ENCODE measurements at regions not wholly inside any gene's neighbourhood (a gene's known extent, or its start where the extent isn't known, plus 50 kb on each side); places are given as distances from the start of the nearest gene placed in this dataset.

DNA sequence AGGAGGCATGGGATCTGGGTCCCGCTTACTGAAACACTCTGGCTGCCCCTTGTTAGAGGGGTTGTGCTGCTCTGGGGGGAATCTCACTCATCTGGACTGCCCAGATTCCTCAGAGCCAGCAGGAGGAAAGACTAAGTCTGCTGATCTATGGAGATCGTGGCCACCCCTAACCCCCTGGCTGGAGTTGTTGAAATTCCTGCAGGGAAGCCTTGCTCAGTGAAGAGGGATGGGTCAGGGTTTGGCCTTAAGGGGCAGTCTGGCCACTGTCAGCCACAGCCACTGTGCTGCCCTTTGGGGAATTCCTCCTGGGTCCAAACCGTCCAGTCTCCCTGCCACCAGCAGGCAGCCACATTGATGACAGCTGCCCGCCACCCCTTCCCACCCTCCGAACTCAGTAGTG is 362.0 kb upstream of the AMOT start (continued):
- TF ChIP-seq CHD7 (IDR thresholded peaks at IDR 0.05; ENCODE audit: insufficient replicate concordance, low read length), result no peak
- TF ChIP-seq JUN (IDR thresholded peaks at IDR 0.05; ENCODE audit: low read depth, low read length), result no peak
